IMR-90 (cell line): ENCODE measurements at regions not wholly inside any gene's neighbourhood (a gene's known extent, or its start where the extent isn't known, plus 50 kb on each side); places are given as distances from the start of the nearest gene placed in this dataset.
"Not testable (repeated sequence)": the region's sequence is repeated elsewhere in the genome, so short reads cannot be mapped to it uniquely, and the experiment has no call there.

Source experiments
- ATAC-seq: fragments of 200-7000 bp; cut with Tn5 transposase; 2 replicates; pipeline ENCODE4 v1.9.1; 2020; ENCODE audit warnings: low read depth, mild to moderate bottlenecking, moderate library complexity
- BruUV-seq: library from RNA; stranded (reverse); fragments of 400-500 nt; replicated peaks from 2 replicates; lab custom pipeline; 2021; lab: Mats Ljungman, UMichigan
- CTCF ChIA-PET: fragments of 300-600 bp; formaldehyde crosslinking; extraction: SDS; loops from one replicate; lab custom pipeline; 2021; ENCODE audit warnings: antibody characterized with exemption; lab: Yijun Ruan, JAX
- POLR2A ChIA-PET: fragments of 300-600 bp; sonication (Branson Sonifier 250); formaldehyde crosslinking; loops from one replicate; lab custom pipeline; 2022; ENCODE audit warnings: antibody characterized with exemption; ENCODE audit not compliant: unreplicated experiment; lab: Charles Lee
- DNase-seq: peaks from one replicate; pipeline ENCODE4 v3.0.0; 2013
- H2AFZ ChIP-seq: replicated peaks from 2 replicates; pipeline ENCODE3; 2013; ENCODE audit warnings: low read length, mild to moderate bottlenecking; ENCODE audit not compliant: poor library complexity
- H2AK5ac ChIP-seq: 2 replicates; pipeline ENCODE4 v1.6.1; 2013; ENCODE audit warnings: low read depth, low read length, inconsistent platforms
- H2AK9ac ChIP-seq: replicated peaks from 2 replicates; pipeline ENCODE3; 2013; ENCODE audit warnings: mild to moderate bottlenecking, low read depth, low read length, moderate library complexity; ENCODE audit not compliant: poor library complexity
- H2BK120ac ChIP-seq: 2 replicates; pipeline ENCODE4 v1.6.1; 2013; ENCODE audit warnings: low read depth, low read length, inconsistent platforms
- H2BK15ac ChIP-seq: 3 replicates; pipeline ENCODE4 v1.6.1; 2013; ENCODE audit warnings: low read depth, low read length, inconsistent platforms
- H2BK20ac ChIP-seq: 2 replicates; pipeline ENCODE4 v1.6.1; 2013; ENCODE audit warnings: low read depth, mild to moderate bottlenecking, inconsistent platforms, low read length, moderate library complexity
- H2BK5ac ChIP-seq: 2 replicates; pipeline ENCODE4 v1.6.1; 2013; ENCODE audit warnings: mild to moderate bottlenecking, low read depth, low read length, inconsistent platforms; ENCODE audit not compliant: poor library complexity, severe bottlenecking
- H3K14ac ChIP-seq: replicated peaks from 2 replicates; pipeline ENCODE4 v1.6.1; 2013; ENCODE audit warnings: low read depth, low read length, inconsistent platforms
- H3K18ac ChIP-seq: 2 replicates; pipeline ENCODE4 v1.6.1; 2013; ENCODE audit warnings: low read depth, low read length, control low read depth
- H3K23ac ChIP-seq: 2 replicates; pipeline ENCODE4 v1.6.1; 2013; ENCODE audit warnings: low read depth, low read length, inconsistent platforms
- H3K27ac ChIP-seq: 2 replicates; pipeline ENCODE4 v1.5.1; 2013; ENCODE audit warnings: mild to moderate bottlenecking, control low read depth, low read length; ENCODE audit not compliant: insufficient read depth
- H3K27me3 ChIP-seq: 2 replicates; pipeline ENCODE4 v1.6.1; 2013; ENCODE audit warnings: low read length; ENCODE audit not compliant: control insufficient read depth, insufficient read depth
- H3K36me3 ChIP-seq: 2 replicates; pipeline ENCODE4 v1.6.1; 2013; ENCODE audit warnings: low read length, mixed read lengths; ENCODE audit not compliant: control insufficient read depth, insufficient read depth
- H3K4ac ChIP-seq: 2 replicates; pipeline ENCODE4 v1.6.1; 2013; ENCODE audit warnings: low read depth, low read length, inconsistent platforms
- H3K4me1 ChIP-seq: 2 replicates; pipeline ENCODE4 v1.6.1; 2013; ENCODE audit warnings: low read length, mixed read lengths; ENCODE audit not compliant: control insufficient read depth, insufficient read depth
- H3K4me2 ChIP-seq: 2 replicates; pipeline ENCODE4 v1.6.1; 2013; ENCODE audit warnings: low read depth, mild to moderate bottlenecking, control low read depth, low read length, moderate library complexity
- H3K4me3 ChIP-seq: 2 replicates; pipeline ENCODE4 v1.5.1; 2013; ENCODE audit warnings: low read depth, mild to moderate bottlenecking, control low read depth, low read length, moderate library complexity; ENCODE audit not compliant: insufficient read depth
- H3K56ac ChIP-seq: 2 replicates; pipeline ENCODE4 v1.6.1; 2013; ENCODE audit warnings: low read length, inconsistent platforms; ENCODE audit not compliant: insufficient read depth; ENCODE audit errors: extremely low read depth
- H3K79me1 ChIP-seq, 2 experiments: 2 replicates each; pipeline ENCODE4 v1.6.1; 2013; ENCODE audit warnings: low read length in 2 of 2, inconsistent platforms in 1 of 2, low read depth in 1 of 2
- H3K9ac ChIP-seq: 2 replicates; pipeline ENCODE4 v1.6.1; 2013; ENCODE audit warnings: low read depth, low read length, control low read depth
- H3K9me1 ChIP-seq: 2 replicates; pipeline ENCODE4 v1.6.1; 2013; ENCODE audit warnings: low read length, inconsistent platforms; ENCODE audit not compliant: insufficient read depth
- H3K9me3 ChIP-seq: 2 replicates; pipeline ENCODE4 v1.6.1; 2013; ENCODE audit warnings: low read length; ENCODE audit not compliant: control insufficient read depth, insufficient read depth
- H4K20me1 ChIP-seq: 2 replicates; pipeline ENCODE4 v1.6.1; 2013; ENCODE audit warnings: low read length, inconsistent platforms; ENCODE audit not compliant: insufficient read depth
- H4K5ac ChIP-seq: 2 replicates; pipeline ENCODE4 v1.6.1; 2013; ENCODE audit warnings: mild to moderate bottlenecking, low read depth, low read length, control low read depth
- H4K8ac ChIP-seq, 2 experiments: 2 replicates each; pipeline ENCODE4 v1.6.1; 2013; ENCODE audit warnings: low read depth in 2 of 2, low read length in 2 of 2, control low read depth in 1 of 2, inconsistent platforms in 1 of 2
- H4K91ac ChIP-seq: 2 replicates; pipeline ENCODE4 v1.6.1; 2013; ENCODE audit warnings: low read depth, low read length, inconsistent platforms; ENCODE audit not compliant: insufficient read depth
- WGBS, 2 experiments: methylation state at CpG; one replicate each; pipeline versions ENCODE4 v1.1.5 to v1.1.7; 2013; ENCODE audit warnings: missing lambda C conversion rate in 2 of 2; ENCODE audit not compliant: insufficient read length in 1 of 2; ENCODE audit errors: extremely low coverage in 2 of 2; 5-methylcytosine and 5-hydroxymethylcytosine counted together
- dilution Hi-C: fragments of 300-500 bp; cut with HindIII; formaldehyde crosslinking; loops from one replicate; pipeline ENCODE4 v1.14.3; 2018; ENCODE audit warnings: low sequenced_read_pairs; ENCODE audit not compliant: unreplicated experiment
- in situ Hi-C: fragments of 300-500 bp; cut with MboI; formaldehyde crosslinking; loops from 3 replicates; pipeline ENCODE4 v1.14.3; 2019; ENCODE audit warnings: low sequenced_read_pairs, inconsistent platforms, mixed read lengths
- intact Hi-C: fragments of 100-400 bp; cut with micrococcal nuclease; formaldehyde crosslinking; loops from 2 replicates; pipeline ENCODE4 v1.10.0; 2022

DNA sequence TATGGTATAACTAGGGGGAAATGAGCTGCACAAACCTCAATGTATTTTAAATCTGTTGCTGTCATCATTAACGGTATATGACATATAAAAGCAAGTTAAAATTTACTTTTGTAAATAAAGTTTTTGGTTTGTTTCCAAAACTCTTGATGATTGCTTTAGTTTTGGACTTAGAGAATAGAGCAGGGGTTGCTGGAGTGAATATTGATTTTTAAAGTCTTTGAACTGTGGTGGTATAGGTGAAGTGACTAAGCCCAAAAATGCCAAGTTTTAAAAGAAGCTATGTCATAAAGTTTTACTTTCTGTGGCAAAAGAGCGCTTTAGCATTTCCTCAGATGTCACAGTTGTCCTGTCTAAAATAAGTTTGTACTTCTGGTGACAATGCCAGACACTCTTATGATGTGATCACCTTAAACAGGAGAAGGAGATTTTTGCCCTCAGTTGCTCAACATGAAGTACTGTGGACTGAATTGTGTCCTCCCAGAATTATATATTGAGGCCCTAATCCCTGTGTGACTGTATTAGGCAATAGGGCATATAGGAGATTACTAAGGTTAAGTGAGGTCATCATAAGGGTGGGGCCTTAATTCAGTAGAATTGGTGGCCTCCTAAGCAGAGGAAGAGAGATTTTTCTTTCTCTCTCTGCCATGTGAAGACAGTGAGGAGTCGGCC lies 175.2 kb upstream of the PLGLB1 start:
- H2BK15ac ChIP-seq, H3K27me3 ChIP-seq, H3K9me1 ChIP-seq, H3K4me3 ChIP-seq, H2AK5ac ChIP-seq, dilution Hi-C loops, H3K4me2 ChIP-seq, DNase-seq, H3K4ac ChIP-seq, H2BK5ac ChIP-seq, POLR2A ChIA-PET, H4K5ac ChIP-seq, CTCF ChIA-PET, H3K14ac ChIP-seq, H3K23ac ChIP-seq, H3K18ac ChIP-seq, H3K79me1 ChIP-seq, H4K20me1 ChIP-seq, H3K9ac ChIP-seq, H3K9me3 ChIP-seq, intact Hi-C loops, H2AK9ac ChIP-seq, H2BK120ac ChIP-seq, H3K4me1 ChIP-seq, H2AFZ ChIP-seq, H3K36me3 ChIP-seq, H3K27ac ChIP-seq, BruUV-seq, H4K8ac ChIP-seq, H3K56ac ChIP-seq, in situ Hi-C loops, H4K91ac ChIP-seq, H2BK20ac ChIP-seq, ATAC-seq: not testable (repeated sequence)
- WGBS, 2 experiments = no CpG with 5 or more reads among the region's 3 CpGs

DNA sequence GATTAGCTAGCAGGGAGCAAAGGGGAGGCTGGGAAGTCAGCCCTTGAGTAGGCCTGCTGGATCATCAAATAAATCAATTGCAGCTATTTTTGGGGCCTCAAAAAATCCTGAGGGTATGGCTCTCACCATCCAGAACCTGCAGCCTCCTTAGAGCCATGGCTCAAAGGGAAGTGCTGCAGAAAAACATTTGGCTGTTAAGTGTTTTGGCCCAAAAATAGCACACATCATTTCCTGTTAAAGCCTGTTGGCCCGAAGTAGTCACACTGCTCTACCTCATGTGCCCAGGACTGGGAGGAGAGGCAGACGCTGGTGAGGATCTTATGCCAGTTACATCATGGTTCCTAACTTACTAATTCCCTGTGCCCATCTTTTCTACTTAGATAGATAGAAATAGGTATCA lies 176.8 kb upstream of the PLGLB1 start:
- H3K36me3 ChIP-seq, intact Hi-C loops, BruUV-seq, H2AFZ ChIP-seq, ATAC-seq, H2BK5ac ChIP-seq, H3K23ac ChIP-seq, H2BK20ac ChIP-seq, H2AK9ac ChIP-seq, H3K9ac ChIP-seq, POLR2A ChIA-PET, H3K4ac ChIP-seq, in situ Hi-C loops, H3K56ac ChIP-seq, H4K91ac ChIP-seq, DNase-seq, H4K8ac ChIP-seq, CTCF ChIA-PET, H4K5ac ChIP-seq, H3K14ac ChIP-seq, H3K4me1 ChIP-seq, dilution Hi-C loops, H2BK15ac ChIP-seq, H4K20me1 ChIP-seq, H3K27ac ChIP-seq, H3K4me3 ChIP-seq, H3K9me3 ChIP-seq, H2BK120ac ChIP-seq, H3K79me1 ChIP-seq, H3K27me3 ChIP-seq, H3K4me2 ChIP-seq, H3K18ac ChIP-seq, H2AK5ac ChIP-seq, H3K9me1 ChIP-seq: not testable (repeated sequence)
- WGBS, 2 experiments = no CpG with 5 or more reads among the region's 2 CpGs
